ENCODE measurements at regions not wholly inside any gene's neighbourhood (a gene's known extent, or its start where the extent isn't known, plus 50 kb on each side); places are given as distances from the start of the nearest gene placed in this dataset.
"Not testable (repeated sequence)": the region's sequence is repeated elsewhere in the genome, so short reads cannot be mapped to it uniquely, and the experiment has no call there.

GRCh38 chr5:2863133-2863532 is 111.7 kb upstream of the IRX2 start:
- no peak overlapping the region for H3K4me3 ChIP-seq (ENCODE audit: low read depth, low read length)
- no peak for DNase-seq (ENCODE audit: low read depth)
- in situ Hi-C loops (cut with HindIII; ENCODE audit: low sequenced_read_pairs): no loop called here
- no peak for TF ChIP-seq CTCF (IDR thresholded peaks at IDR 0.05; ENCODE audit: low read depth, low read length, missing control alignments)

GRCh38 chr5:2862176-2862575 is 110.7 kb upstream of the IRX2 start:
- DNase-seq (ENCODE audit: low read depth); H3K4me3 ChIP-seq (ENCODE audit: low read depth, low read length); in situ Hi-C loops (cut with HindIII; ENCODE audit: low sequenced_read_pairs): not testable (repeated sequence)

- no peak overlapping the region for H3K4me3 ChIP-seq (ENCODE audit: low read depth, low read length)
- no peak for TF ChIP-seq CTCF (IDR thresholded peaks at IDR 0.05; ENCODE audit: low read depth, low read length, missing control alignments)
- in situ Hi-C loops (cut with HindIII; ENCODE audit: low sequenced_read_pairs): no loop called here
Observed at GRCh38 chr5:2861605-2862004, 110.1 kb upstream of the IRX2 start.

GRCh38 chr5:2860101-2860500 is 108.6 kb upstream of the IRX2 start:
- in situ Hi-C loops (cut with HindIII; ENCODE audit: low sequenced_read_pairs): no loop called here
- H3K4me3 ChIP-seq (ENCODE audit: low read depth, low read length): no peak overlapping the region
- TF ChIP-seq CTCF (IDR thresholded peaks at IDR 0.05; ENCODE audit: low read depth, low read length, missing control alignments): no peak
- no peak for DNase-seq (ENCODE audit: low read depth)

More at GRCh38 chr5:2861605-2862004, 110.1 kb upstream of the IRX2 start:
- no peak for DNase-seq (ENCODE audit: low read depth)

GRCh38 chr5:2857837-2858236 is 106.4 kb upstream of the IRX2 start:
- in situ Hi-C loops (cut with HindIII; ENCODE audit: low sequenced_read_pairs): no loop called here
- no peak for DNase-seq (ENCODE audit: low read depth)
- H3K4me3 ChIP-seq (ENCODE audit: low read depth, low read length): no peak overlapping the region
- TF ChIP-seq CTCF (IDR thresholded peaks at IDR 0.05; ENCODE audit: low read depth, low read length, missing control alignments): no peak

- TF ChIP-seq CTCF (IDR thresholded peaks at IDR 0.05; ENCODE audit: low read depth, low read length, missing control alignments): no peak
- no peak for DNase-seq (ENCODE audit: low read depth)
- in situ Hi-C loops (cut with HindIII; ENCODE audit: low sequenced_read_pairs): no loop called here
- H3K4me3 ChIP-seq (ENCODE audit: low read depth, low read length): no peak overlapping the region
Observed at GRCh38 chr5:2856206-2856605, 104.7 kb upstream of the IRX2 start.

GRCh38 chr5:2852446-2852845 is 101.0 kb upstream of the IRX2 start:
- TF ChIP-seq CTCF (IDR thresholded peaks at IDR 0.05; ENCODE audit: low read depth, low read length, missing control alignments): no peak
- in situ Hi-C loops (cut with HindIII; ENCODE audit: low sequenced_read_pairs): no loop called here
- no peak for DNase-seq (ENCODE audit: low read depth)
- no peak overlapping the region for H3K4me3 ChIP-seq (ENCODE audit: low read depth, low read length)

Data from astrocyte of the cerebellum (primary cell).